Parathyroid adenoma (tissue), 2 donors: ENCODE measurements at regions not wholly inside any gene's neighbourhood (a gene's known extent, or its start where the extent isn't known, plus 50 kb on each side); places are given as distances from the start of the nearest gene placed in this dataset.

ENCODE experiments used
- H2AFZ ChIP-seq: fragments of 300-600 bp; sonication (generic); one replicate; pipeline ENCODE4 v1.7.0; 2017; ENCODE audit warnings: antibody characterized with exemption, mild to moderate bottlenecking
- H3K27ac ChIP-seq: fragments of 300-600 bp; sonication (generic); one replicate; pipeline ENCODE4 v1.7.0; 2017
- H3K27me3 ChIP-seq: fragments of 300-600 bp; sonication (generic); one replicate; pipeline ENCODE4 v1.7.0; 2017; ENCODE audit warnings: low read length; ENCODE audit not compliant: control insufficient read depth, insufficient read depth
- H3K36me3 ChIP-seq: fragments of 300-600 bp; sonication (generic); one replicate; pipeline ENCODE4 v1.7.0; 2017; ENCODE audit warnings: low read length; ENCODE audit not compliant: control insufficient read depth, insufficient read depth
- H3K4me1 ChIP-seq: fragments of 300-600 bp; sonication (generic); one replicate; pipeline ENCODE4 v1.7.0; 2017; ENCODE audit warnings: control low read depth
- H3K4me2 ChIP-seq: fragments of 300-600 bp; sonication (generic); one replicate; pipeline ENCODE4 v1.7.0; 2017; ENCODE audit warnings: low read length
- H3K4me3 ChIP-seq: fragments of 300-600 bp; sonication (generic); one replicate; pipeline ENCODE4 v1.7.0; 2017; ENCODE audit warnings: low read depth, low read length
- H3K79me2 ChIP-seq: fragments of 300-600 bp; sonication (generic); one replicate; pipeline ENCODE4 v1.7.0; 2017; ENCODE audit warnings: control low read depth
- H3K9ac ChIP-seq: fragments of 300-600 bp; sonication (generic); one replicate; pipeline ENCODE4 v1.7.0; 2017; ENCODE audit warnings: mild to moderate bottlenecking
- H3K9me3 ChIP-seq: fragments of 300-600 bp; sonication (generic); one replicate; pipeline ENCODE4 v1.7.0; 2017; ENCODE audit warnings: low read length; ENCODE audit not compliant: control insufficient read depth
- CTCF ChIP-seq: fragments of 300-600 bp; sonication (generic); IDR thresholded peaks from one replicate; pipeline ENCODE4 v1.7.0; 2017; ENCODE audit warnings: antibody characterized with exemption, mild to moderate bottlenecking
- donor health status: primary hyperparathyroidism.

- H3K27me3 ChIP-seq: no peaks in the 10 kb centered on the region
- no peak for TF ChIP-seq CTCF
Observed at GRCh38 chr17:33421933-33422332, 128.8 kb upstream of the ASIC2 start.

DNA sequence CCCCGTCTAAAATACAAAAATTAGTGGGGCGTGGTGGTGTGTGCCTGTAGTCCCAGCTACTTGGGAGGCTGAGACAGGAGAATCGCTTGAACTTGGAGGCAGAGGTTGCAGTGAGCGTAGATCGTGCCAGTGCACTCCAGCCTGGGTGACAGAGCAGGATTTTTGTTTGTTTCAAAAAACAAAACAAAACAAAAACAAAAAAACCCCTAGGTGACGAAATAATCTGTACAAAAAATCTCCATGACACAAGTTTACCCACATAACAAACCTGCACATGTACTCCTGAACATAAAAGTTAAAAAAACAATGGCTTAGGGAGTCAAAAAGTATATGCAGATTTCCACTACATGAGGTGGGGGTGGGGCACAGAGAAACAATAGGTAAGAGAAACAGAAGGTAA lies 140.5 kb upstream of the ASIC2 start:
- Histone ChIP-seq H3K9ac (no peak overlapping the region), H3K27me3 (no peaks in the 10 kb centered on the region), H3K4me3 (no peak overlapping the region), H3K27ac (no peak overlapping the region), H3K4me2 (no peak overlapping the region), H3K79me2 (no peaks in the 10 kb centered on the region), H3K9me3 (no peaks in the 10 kb centered on the region), H2AFZ (no peak overlapping the region), H3K36me3 (no peaks in the 10 kb centered on the region), H3K4me1 (no peaks in the 10 kb centered on the region)
- TF ChIP-seq CTCF: no peak

More at GRCh38 chr17:33421933-33422332, 128.8 kb upstream of the ASIC2 start:
- H3K27ac ChIP-seq: no peak overlapping the region
- no peaks in the 10 kb centered on the region for H3K79me2 ChIP-seq
- H3K4me3 ChIP-seq: no peak overlapping the region
- no peaks in the 10 kb centered on the region for H3K9me3 ChIP-seq
- H3K9ac ChIP-seq: no peak overlapping the region
- no peaks in the 10 kb centered on the region for H3K4me1 ChIP-seq
- H3K36me3 ChIP-seq: no peaks in the 10 kb centered on the region
- no peak overlapping the region for H3K4me2 ChIP-seq
- H2AFZ ChIP-seq: no peak overlapping the region

- Histone ChIP-seq H3K27me3 (no peaks in the 10 kb centered on the region), H3K9ac (no peak overlapping the region), H3K4me1 (no peaks in the 10 kb centered on the region), H3K4me3 (no peak overlapping the region), H2AFZ (no peak overlapping the region), H3K4me2 (no peak overlapping the region), H3K27ac (no peak overlapping the region), H3K79me2 (no peaks in the 10 kb centered on the region), H3K36me3 (no peaks in the 10 kb centered on the region), H3K9me3 (no peaks in the 10 kb centered on the region)
- TF ChIP-seq CTCF: no peak
Observed at GRCh38 chr17:33434841-33435240, 141.7 kb upstream of the ASIC2 start.

GRCh38 chr17:33435721-33436301 lies 142.7 kb upstream of the ASIC2 start:
- no peak overlapping the region for H2AFZ ChIP-seq
- H3K4me1 ChIP-seq: no peaks in the 10 kb centered on the region
- H3K4me3 ChIP-seq: no peak overlapping the region
- no peaks in the 10 kb centered on the region for H3K36me3 ChIP-seq
- no peak overlapping the region for H3K4me2 ChIP-seq
- H3K9me3 ChIP-seq: no peaks in the 10 kb centered on the region
- no peaks in the 10 kb centered on the region for H3K79me2 ChIP-seq
- H3K27me3 ChIP-seq: no peaks in the 10 kb centered on the region
- no peak for TF ChIP-seq CTCF
- H3K9ac ChIP-seq: no peak overlapping the region
- H3K27ac ChIP-seq: no peak overlapping the region

DNA sequence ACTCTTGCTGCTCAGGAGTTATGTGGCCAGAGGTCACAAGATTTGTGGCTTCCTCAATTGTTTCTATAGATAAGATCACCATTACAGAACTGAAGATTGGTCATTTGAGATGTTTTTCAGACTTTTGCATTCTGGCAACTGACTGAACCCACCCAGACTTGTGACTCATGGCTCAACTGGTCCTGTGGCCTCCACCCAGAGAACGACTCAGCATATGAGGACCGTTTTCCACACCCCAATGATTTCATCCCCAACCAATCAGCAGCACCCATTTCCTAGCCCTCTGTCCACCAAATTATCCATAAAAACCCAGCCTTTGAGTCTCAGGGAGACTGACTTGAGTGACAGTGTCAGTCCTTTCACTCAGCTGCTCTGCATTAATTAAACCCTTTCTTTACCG lies 143.2 kb upstream of the ASIC2 start:
- H2AFZ ChIP-seq: no peak overlapping the region
- no peak overlapping the region for H3K27ac ChIP-seq
- no peak overlapping the region for H3K9ac ChIP-seq
- H3K9me3 ChIP-seq: no peaks in the 10 kb centered on the region
- no peaks in the 10 kb centered on the region for H3K4me1 ChIP-seq
- H3K36me3 ChIP-seq: no peaks in the 10 kb centered on the region
- no peak overlapping the region for H3K4me3 ChIP-seq
- no peak for TF ChIP-seq CTCF
- H3K79me2 ChIP-seq: no peaks in the 10 kb centered on the region
- H3K27me3 ChIP-seq: no peaks in the 10 kb centered on the region
- H3K4me2 ChIP-seq: no peak overlapping the region
